ENCODE measurements at regions not wholly inside any gene's neighbourhood (a gene's known extent, or its start where the extent isn't known, plus 50 kb on each side); places are given as distances from the start of the nearest gene placed in this dataset.
"Not testable (repeated sequence)": the region's sequence is repeated elsewhere in the genome, so short reads cannot be mapped to it uniquely, and the experiment has no call there.

DNA sequence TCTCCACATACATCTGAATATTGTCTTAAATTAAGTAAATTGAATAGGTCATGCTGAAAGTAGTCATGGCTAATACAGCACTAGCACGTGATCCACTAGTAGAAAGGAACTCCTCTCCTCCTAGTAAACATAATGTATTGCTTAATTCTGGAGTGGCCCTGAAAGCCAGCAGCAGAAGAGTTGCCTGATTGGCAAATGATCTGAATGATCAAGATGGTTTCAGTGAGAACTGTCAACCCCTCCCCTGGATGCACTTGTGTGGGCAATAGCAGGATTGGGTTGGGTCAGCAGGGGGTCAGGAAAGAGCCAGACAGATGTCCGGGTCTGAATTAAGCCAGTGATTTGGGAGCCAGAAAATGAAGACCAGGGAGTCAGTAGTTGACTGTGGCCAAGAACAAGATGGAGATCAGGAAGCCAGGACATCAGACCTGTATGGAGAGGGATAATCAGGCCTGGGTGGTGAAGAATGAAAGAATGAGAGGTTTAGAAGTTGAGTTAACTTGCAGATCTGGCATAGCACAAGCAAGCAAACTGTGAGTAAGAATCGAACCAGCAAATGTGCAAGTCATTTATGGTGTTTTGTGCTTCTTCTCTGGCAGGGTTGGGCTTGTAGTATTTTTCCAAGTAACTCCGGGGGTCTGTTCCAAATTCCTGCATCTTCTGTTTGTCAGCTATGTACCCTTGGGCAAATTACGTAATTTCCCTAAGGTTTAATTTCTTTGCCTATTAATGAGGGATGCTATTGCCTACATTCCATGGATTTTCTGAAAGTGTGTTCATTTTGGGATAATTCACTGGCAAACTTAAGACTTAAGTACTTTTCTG lies 304.9 kb downstream of the CD109 start:
- TF ChIP-seq, protein P1, sequence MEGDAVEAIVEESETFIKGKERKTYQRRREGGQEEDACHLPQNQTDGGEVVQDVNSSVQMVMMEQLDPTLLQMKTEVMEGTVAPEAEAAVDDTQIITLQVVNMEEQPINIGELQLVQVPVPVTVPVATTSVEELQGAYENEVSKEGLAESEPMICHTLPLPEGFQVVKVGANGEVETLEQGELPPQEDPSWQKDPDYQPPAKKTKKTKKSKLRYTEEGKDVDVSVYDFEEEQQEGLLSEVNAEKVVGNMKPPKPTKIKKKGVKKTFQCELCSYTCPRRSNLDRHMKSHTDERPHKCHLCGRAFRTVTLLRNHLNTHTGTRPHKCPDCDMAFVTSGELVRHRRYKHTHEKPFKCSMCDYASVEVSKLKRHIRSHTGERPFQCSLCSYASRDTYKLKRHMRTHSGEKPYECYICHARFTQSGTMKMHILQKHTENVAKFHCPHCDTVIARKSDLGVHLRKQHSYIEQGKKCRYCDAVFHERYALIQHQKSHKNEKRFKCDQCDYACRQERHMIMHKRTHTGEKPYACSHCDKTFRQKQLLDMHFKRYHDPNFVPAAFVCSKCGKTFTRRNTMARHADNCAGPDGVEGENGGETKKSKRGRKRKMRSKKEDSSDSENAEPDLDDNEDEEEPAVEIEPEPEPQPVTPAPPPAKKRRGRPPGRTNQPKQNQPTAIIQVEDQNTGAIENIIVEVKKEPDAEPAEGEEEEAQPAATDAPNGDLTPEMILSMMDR (conservative IDR thresholded peaks at IDR 0.05): no peak
- TF ChIP-seq ZFX (IDR thresholded peaks at IDR 0.05): no peak
- H3K27ac ChIP-seq: no peak overlapping the region

DNA sequence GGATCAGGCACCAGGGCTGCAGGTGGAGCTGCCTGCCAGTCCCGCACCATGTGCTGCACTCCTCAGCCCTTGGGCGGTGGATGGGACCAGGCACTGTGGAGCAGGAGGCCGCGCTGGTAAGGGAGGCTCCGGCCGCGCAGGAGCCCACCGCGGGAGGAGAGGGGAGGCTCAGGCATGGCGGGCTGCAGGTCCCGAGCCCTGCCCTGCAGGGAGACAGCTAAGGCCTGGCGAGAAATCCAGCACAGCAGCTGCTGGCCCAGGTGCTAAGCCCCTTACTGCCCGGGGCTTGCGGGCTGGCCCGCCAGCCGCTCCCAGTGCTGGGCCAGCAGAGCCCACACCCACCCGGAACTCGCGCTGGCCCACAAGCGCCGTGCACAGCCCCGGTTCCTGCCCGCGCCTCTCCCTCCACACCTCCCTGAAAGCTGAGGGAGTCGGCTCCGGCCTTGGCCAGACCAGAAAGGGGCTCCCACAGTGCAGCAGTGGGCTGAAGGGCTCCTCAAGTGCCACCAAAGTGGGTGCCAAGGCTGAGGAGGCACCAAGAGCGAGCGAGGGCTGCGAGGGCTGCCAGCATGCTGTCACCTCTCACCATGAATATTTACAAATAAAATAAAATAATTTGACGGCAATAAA lies 294.7 kb downstream of the CD109 start:
- not testable (repeated sequence) for H3K27ac ChIP-seq

DNA sequence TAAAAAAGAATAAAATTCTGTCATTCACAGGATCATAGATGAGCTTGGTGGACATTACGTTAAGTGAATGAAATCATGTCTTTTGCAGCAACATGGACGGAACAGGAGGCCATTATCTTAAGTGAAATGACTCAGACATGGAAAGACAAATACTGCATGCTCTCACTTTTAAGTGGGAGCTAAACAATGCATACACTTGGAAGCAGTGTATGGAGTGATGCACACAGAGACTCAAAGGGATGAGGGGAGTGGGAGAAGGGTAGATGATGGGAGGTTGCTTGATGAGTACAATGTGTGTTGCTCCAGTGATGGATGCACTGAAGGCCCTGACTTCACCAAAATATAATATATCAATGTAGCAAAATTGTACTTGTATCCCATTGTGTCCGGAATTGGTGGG lies 293.4 kb downstream of the CD109 start:
- TF ChIP-seq ZFX (IDR thresholded peaks at IDR 0.05): no peak
- TF ChIP-seq, protein P1 (conservative IDR thresholded peaks at IDR 0.05): no peak
- no peak overlapping the region for H3K27ac ChIP-seq

DNA sequence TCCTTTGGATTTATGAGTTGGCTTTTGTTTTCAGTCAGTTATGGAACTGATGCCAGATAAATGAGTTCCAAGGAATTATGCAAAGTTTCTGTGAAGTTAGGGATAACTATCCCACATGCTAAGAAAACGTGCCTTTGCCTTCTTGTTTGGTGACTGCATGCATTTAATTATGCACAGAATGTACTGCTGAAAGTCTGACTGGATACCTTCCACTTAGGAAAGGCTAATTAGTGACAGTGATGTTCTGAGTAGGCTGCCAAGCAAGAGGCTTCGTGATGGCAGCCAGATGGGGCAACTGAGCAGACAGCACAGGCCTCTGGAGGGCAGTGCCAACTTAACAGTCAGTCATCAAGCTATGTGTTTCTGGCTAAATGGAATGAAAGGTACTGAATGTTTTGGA lies 289.9 kb downstream of the CD109 start:
- TF ChIP-seq, protein P1 (conservative IDR thresholded peaks at IDR 0.05): peak; percentile 17
- TF ChIP-seq ZFX (IDR thresholded peaks at IDR 0.05): no peak

DNA sequence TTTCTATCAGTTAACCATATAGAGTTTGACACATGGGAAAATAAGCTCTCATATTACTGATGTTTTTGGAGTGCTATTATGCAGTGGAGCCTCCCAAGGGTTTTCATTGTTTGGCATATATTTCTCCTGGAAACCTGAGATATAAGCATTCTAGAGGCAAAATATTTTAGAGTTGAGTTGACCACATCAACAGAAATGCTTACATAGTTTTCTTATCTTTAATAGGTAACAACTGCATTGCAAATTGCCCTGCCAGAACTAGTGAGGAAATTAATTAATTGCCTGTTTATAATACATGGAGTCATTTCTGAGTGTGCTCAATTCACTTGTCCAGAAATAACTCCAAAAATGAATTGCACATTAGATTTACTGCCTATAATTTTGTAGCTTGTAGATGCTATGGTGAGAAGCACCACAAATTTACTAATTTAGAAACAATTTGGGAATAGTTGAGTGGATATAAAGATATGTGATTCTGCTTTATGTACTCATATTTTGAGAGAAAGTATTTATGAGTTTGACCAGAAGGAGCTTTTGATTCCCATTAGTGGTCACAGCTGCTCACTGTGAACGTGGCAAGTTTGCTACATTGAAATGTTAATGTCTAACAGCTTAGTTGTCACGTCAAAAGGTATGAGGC lies 288.7 kb downstream of the CD109 start:
- H3K27ac ChIP-seq: no peak overlapping the region
- no peak for TF ChIP-seq ZFX (IDR thresholded peaks at IDR 0.05)
- TF ChIP-seq, protein P1 (conservative IDR thresholded peaks at IDR 0.05): no peak

More for the DNA sequence above, 289.9 kb downstream of the CD109 start:
- H3K27ac ChIP-seq: no peak overlapping the region

DNA sequence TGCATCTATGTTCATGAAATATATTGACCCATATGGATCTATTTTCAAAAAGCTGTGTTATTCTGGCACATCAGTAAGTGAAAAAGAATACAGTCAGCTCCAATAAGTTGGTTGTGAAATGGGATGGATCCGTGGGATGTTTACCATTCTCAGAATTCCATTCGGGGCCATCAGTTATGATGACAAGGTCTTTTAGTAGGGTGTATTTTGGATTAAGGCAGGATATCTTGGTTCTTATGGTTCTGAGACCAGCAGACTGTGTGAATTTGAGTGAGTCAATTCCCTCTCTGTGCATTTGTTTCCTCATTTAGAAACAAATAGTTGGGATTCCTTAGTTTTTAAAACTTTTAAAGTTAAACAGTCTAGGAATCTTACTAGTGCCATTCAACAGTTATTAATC lies 287.4 kb downstream of the CD109 start:
- H3K27ac ChIP-seq: no peak overlapping the region
- no peak for TF ChIP-seq ZFX (IDR thresholded peaks at IDR 0.05)
- TF ChIP-seq, protein P1 (conservative IDR thresholded peaks at IDR 0.05): no peak

DNA sequence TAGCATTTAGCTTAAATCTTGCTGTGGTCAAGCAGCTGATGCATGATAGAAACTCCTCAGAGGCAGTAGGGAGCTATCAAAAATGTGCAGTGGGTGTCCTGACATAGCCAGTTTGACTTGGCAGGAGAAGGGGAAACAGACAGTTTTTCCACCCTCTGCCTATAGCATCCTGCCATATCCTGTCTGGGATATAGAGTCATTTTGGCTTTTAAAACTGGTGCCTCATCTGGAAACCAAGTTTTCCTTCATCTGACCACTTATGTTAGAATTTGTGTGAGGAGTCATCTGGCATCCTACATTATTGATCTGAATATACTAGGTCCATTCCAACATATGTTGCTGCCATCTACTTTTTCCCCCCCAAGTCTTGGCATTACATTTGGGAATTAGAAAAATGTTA lies 284.1 kb downstream of the CD109 start:
- H3K27ac ChIP-seq: no peak overlapping the region
- no peak for TF ChIP-seq ZFX (IDR thresholded peaks at IDR 0.05)
- TF ChIP-seq, protein P1 (conservative IDR thresholded peaks at IDR 0.05): no peak
